Body of pancreas (tissue), 4 donors: ENCODE measurements at regions not wholly inside any gene's neighbourhood (a gene's known extent, or its start where the extent isn't known, plus 50 kb on each side); places are given as distances from the start of the nearest gene placed in this dataset.

Experiments used
- POLR2A ChIP-seq, 3 donors: fragments of 450-650 bp; IDR thresholded peaks; one replicate each; pipeline ENCODE4 v1.6.1; 2016; ENCODE audit warnings: antibody characterized with exemption in 3 of 3, mild to moderate bottlenecking in 2 of 3
- TF ChIP-seq, protein P1 (sequence below), 7 experiments: fragments of 450-650 bp in 4 of 7; fragments of 200-600 bp in 3 of 7; sonication (generic) in 3 of 7; IDR thresholded peaks; one replicate each; pipeline ENCODE4 v1.5.1; 2016 to 2019; ENCODE audit warnings: antibody characterized with exemption in 7 of 7

DNA sequence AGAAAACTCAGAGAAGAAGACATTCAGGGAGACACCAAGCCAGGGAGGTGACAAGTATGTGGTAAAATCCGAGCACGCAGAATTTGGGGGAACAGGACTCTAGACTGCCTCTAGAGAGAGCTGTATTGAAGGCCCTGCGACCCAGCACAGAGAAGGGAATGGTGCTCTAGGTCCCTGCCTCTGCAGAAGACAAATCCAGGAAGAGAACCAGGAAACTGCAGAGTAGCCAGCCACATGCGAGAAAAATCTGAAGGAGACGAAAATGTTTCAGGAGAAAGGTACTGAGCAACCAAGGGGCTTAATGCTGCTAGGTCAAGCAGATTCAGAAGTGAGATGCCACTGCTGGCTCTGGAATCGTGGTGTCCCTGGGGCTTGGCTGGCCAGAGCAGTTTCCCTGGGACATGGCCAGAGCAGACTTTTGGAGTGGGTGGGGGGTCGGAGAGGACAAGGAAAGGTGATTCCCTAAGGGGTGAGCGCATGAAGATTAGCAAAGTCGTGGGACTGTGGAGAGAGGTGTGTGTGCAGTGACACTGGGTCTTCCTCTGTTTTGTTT, 158.0 kb upstream of the KLF6 start:
- TF ChIP-seq, protein P1, sequence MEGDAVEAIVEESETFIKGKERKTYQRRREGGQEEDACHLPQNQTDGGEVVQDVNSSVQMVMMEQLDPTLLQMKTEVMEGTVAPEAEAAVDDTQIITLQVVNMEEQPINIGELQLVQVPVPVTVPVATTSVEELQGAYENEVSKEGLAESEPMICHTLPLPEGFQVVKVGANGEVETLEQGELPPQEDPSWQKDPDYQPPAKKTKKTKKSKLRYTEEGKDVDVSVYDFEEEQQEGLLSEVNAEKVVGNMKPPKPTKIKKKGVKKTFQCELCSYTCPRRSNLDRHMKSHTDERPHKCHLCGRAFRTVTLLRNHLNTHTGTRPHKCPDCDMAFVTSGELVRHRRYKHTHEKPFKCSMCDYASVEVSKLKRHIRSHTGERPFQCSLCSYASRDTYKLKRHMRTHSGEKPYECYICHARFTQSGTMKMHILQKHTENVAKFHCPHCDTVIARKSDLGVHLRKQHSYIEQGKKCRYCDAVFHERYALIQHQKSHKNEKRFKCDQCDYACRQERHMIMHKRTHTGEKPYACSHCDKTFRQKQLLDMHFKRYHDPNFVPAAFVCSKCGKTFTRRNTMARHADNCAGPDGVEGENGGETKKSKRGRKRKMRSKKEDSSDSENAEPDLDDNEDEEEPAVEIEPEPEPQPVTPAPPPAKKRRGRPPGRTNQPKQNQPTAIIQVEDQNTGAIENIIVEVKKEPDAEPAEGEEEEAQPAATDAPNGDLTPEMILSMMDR (IDR thresholded peaks at IDR 0.05) = no peak
- no peak for TF ChIP-seq POLR2A (IDR thresholded peaks at IDR 0.05)
